ENCODE measurements at regions not wholly inside any gene's neighbourhood (a gene's known extent, or its start where the extent isn't known, plus 50 kb on each side); places are given as distances from the start of the nearest gene placed in this dataset.
"Not testable (repeated sequence)": the region's sequence is repeated elsewhere in the genome, so short reads cannot be mapped to it uniquely, and the experiment has no call there.

DNA sequence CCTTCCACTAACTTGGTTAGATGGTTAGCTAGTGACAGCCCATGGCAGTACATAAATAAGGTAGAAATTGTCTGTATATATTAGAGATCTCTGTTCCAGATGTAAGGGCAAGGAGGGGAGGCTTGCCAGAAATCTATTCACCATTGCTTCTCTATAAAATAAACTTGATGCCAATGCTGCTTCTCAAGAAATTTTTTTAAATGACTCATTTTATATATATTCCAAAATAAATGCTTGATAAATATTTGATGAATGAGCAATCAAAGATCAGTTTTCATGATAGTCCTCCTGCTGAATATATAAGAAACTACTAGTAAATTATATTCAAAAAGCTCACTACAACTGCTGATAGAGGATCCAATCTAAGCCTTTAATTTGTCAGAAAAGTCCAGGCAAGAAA lies 710.6 kb upstream of the CCDC179 start:
- DNase-seq = no peak

DNA sequence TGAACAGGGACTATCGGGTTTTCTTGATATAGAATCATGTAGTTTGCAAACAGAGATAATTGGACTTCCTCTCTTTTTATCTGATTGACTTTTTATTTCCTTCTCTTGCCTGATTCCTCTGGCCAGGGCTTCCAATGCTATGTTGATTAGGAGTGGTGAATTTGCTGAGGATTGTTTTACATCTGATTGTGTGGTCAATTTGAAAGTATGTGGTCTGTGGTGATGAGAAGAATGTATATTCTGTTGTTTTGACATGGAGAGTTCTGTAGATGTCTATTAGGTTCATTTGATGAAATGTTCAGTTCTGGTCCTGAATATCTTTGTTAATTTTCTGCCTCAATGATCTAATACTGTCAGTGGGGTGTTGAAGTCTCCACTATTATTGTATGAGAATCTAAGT lies 713.2 kb upstream of the CCDC179 start:
- no peak for DNase-seq

DNA sequence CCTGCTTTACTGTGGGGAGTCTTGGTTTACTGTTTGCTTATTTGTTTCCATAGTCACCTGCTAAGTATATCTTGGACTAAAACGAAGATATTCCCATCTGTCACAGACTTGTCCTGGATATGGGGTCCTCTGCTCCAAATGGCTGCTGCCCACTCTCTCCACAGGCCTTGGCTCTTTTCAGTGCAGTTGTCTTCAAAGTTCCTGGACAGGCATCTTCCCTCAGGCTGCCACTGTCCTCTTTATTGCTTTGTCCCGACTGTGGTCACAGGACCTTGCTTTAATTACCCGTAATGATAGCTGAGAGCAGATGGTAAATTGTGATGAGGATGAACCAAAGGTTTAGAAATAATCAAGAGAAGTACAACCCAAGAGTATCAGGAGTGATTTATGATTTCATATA lies 713.9 kb upstream of the CCDC179 start:
- DNase-seq = no peak

DNA sequence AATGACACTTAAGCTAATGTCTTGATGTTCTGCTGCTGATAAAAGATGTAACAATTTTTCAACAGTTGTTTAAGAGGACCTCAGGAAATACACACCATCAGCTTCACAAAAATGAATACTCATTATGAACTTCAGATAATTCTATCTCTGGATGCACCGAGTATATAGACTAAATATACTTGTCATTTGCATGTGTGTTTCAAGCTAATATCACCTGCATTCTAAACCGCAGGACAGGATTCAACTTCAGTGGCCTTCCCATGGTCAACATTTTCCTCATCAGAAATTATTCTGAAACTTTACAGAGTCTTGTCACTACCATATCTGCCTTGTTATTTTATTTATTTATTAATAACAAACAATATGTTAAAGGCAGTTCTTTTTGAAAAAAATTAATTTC lies 717.0 kb upstream of the CCDC179 start:
- DNase-seq = no peak

DNA sequence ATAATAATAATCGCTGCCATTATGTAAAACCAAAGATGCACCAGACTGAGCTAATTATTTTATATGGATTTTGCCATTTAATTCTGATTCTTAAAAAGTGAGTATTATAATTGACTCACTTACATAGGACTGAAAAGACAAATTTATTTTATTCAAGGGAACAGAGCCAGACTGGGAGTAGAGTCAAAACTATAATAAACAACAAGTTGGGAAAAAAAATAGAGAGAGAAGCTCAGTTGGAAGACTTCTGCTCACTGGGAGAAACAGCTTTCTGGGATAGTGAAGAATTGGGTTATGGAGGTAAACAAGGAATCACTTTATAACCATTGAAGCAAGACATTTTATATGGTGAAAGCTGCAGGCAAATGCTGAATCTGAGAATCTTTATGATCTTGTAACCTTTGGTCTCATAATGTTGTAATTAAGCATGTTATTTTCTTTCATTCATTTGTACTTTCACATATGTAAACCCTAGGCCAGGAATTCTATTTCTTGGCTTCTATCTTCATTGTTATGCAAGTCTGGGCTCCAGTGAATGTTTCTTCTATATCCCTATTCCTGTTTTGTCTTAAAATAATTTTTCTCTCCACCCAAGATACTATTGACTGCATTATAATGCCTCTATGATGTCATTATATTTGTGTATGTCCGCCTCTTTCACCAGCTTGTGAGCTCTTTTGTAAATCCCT lies 725.3 kb upstream of the CCDC179 start:
- DNase-seq = no peak

DNA sequence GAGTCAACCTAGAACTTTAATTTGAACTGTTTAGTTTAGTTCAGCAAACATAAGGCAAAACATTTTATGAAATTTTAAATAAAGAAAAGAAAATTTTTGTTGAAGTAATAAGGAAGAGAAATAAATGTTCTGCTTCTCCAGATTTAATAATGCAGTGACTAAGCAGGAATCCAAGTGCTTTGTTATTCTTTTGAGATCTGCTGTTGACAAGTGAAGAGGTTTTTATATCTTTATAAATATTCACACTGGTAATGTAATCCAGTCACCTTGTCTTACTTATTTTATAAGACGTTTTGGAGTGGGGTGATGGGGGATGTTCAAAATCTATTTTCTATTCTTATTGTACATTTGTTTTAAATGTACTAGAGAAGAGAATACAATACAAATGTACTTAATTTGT lies 725.9 kb upstream of the CCDC179 start:
- DNase-seq = no peak

DNA sequence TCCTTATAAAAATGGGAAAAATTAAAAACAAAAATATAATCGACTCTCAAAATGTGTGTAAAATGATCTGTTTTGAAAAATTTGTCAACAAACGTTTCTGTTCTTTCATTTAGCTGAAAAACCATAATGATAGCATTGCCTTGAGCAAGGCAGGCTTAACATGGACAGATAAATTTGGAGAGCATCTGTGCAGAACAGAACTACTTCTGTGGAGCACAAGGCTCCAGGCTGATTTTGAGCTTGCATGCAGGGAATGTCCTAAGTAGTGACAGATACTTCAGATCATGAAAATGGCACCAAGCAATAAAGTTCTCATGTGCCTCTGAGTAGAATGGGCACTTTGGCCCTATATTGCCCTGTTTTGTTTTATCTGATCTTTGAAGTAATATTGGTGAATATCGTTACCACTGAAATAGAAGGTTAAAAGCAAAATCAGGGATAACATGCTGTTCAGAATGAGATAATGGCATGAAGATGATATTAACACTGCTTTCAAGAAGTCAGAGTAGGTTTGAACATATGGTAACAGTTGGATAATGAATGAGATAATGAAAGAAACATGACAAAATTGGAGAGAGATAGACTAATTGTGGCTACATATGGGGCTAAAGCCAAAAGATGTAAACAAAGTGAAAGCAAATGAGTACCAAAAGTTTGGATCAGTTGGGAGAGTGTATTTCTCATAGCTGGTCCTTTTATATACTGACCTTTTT lies 730.5 kb upstream of the CCDC179 start:
- no peak for DNase-seq

DNA sequence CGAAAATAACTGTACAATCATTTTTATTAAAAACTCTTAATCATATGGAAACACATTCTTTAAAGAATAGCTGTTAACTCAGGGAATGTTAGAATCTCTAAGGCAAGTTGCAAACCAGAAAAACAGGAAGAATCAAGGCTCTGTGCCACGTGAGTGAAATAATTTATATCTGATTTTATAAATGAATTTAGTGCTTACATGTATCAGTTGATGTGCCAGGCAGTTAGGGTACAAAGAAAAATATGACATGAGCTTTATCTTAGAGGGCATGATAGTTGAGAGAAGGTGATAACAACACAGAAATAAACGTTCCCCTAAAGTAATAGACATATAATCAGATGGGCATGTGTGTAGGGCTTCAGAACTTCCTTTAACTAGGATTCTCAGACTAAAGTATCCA lies 734.5 kb upstream of the CCDC179 start:
- DNase-seq = no peak

DNA sequence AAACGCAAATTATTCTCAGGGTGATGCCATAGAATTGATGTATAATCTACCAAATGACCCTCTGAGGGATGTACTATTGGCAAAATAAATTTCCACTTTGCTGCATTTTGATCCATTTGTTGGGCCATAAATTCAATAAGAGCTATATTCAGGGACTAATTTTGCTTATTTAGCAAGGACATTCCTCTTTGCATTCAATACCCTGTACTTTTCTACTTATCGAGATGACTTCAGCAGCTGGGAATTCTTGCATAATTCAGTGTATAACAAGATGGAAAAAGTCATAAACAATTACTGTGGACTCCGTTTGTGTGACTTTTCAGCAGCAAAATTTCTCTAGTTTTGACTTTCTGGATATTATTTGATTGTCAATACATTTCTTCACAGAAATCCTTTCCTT lies 744.7 kb upstream of the CCDC179 start:
- DNase-seq = no peak

DNA sequence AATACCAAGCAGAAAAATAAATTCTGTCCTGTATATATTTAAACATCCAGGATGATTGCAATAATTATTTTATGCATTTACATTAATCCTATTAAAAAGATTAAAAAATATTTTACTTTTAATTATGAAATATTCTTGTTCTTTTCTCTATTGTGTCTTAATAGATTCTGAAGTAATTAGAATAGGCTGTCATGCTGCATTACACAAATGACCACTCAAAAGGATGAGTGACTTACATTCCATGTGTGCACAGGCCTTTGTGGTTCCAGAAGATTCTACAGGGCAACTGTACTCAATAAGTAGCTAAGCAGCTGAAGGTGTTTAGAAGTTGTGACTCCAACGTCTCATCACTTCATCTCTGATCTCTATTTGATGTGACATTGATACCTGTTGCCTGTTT lies 745.9 kb upstream of the CCDC179 start:
- DNase-seq = no peak

DNA sequence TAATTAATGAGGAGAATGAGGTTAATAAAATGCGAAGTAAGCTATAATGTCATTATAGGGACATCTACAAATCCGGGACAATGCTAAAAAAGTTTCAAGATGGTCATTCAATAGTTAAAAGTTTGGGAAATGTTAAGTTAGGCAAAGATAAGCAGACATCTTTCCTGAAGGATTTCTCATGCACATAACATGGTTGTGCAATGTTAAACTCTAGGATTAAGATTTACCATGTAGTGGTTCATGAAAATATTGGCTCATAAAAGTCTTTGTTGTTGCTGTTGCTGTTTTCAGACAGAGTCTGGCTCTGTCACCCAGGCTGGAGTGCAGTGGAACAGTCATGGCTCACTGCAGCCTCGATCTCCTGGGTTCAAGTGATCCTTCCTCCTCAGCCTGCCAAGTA lies 751.5 kb upstream of the CCDC179 start:
- no peak for DNase-seq

DNA sequence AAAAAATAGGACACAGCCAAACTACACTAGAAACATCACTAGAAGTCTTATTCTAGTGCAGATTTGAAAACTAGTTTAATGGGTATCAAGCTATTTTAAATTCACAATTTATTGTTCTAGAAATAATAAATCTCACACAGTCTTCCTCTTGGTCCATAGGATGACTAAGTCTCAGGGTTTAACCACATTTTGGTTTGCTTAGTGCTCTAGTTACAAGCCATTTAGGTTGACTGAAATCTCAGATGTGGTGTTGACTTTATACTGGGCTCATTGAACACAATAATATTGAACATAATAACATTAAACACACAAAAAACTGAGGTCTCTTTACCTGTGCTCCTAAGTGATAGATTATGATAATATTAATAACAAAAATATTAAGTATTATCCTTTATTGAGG lies 760.3 kb upstream of the CCDC179 start:
- no peak for DNase-seq

DNA sequence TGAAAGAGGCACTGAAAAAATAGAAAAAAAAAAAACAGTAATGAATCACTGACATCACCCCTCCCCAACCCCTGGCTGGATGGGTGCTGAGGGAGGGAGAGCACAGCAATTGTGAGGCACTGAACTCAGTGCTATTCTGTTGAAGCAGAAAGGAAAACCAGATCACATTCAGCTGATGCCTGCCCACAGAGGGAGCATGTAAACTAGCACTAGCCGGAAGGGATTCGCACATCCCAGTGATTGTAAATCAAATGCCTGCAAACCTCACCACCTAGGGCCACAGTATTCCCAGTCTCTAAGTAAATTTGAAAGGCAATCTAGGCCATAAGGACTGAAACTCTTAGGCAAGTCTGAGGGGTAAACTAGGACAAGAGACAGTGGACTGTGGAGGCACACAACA lies 772.0 kb upstream of the CCDC179 start:
- DNase-seq = no peak

DNA sequence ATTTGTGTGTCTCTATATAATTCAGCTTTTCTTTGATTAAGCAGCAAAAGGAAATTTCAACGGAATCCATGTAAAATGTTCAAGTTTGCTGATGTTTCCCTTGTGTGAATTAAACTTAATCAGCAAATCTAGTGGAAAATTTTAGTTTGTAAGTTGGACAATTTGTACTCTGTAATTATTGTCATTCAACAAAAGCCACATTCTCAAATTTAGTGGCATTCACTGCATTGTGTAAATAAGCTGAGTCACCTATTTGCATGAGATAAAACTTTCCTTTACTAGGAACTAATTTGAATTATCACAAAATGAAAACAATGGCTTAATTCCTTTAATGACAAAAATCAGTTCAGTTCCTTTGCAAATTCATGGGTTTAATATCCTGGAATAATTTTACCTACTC lies 784.2 kb upstream of the CCDC179 start:
- no peak for DNase-seq

DNA sequence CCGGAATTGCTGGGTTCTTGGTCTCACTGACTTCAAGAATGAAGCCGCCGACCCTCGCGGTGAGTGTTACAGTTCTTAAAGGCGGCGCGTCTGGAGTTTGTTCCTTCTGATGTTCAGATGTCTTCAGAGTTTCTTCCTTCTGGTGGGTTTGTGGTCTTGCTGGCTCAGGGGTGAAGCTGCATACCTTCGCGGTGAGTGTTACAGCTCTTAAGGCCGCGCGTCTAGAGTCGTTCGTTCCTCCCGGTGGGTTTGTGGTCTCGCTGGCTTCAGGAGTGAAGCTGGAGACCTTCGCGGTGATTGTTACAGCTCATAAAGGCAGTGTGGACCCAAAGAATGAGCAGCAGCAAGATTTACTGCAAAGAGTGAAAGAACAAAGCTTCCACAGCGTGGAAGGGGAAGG lies 792.1 kb upstream of the CCDC179 start:
- DNase-seq = not testable (repeated sequence)

DNA sequence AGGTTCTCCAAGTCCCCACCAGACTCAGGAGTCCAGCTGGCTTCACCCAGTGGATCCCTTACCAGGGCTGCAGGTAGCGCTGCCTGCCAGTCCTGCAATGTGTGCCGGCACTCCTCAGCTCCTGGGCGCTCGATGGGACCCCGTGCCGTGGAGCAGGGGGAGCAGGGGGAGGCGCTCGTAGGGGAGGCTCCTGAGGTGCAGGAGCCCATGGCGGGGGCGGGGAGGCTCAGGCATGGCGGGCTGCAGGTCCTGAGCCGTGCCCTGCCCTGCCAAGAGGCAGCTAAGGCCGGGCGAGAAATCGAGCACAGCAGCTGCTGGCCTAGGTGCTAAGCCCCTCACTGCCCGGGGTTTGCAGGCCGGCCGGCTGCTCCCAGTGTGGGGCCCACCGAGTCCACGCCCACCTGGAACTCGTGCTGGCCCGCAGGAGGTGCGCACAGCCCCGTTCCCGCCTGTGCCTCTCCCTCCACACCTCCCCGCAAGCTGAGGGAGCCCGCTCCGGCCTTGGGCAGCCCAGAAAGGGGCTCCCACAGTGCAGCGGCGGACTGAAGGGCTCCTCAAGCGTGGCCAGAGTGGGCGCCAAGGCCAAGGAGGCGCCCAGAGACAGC lies 792.9 kb upstream of the CCDC179 start:
- no peak for DNase-seq

DNA sequence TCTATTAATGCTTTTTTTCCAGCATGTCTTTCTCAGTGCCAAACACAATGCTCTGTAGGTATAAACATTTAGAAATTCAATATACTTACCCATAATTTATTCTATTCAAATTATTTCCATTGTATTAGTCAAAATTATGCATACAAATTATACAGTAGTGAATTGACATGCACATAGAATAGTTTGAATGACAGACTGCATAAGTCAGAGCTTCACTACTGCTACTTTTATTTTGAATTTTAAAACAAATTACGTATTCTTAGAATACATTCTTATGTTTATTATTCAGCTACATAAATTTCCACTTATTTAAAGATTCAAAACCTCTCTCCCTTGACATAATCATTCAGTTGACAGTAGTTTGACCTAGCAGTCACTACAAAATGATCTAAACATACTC lies 808.0 kb upstream of the CCDC179 start:
- DNase-seq = no peak

DNA sequence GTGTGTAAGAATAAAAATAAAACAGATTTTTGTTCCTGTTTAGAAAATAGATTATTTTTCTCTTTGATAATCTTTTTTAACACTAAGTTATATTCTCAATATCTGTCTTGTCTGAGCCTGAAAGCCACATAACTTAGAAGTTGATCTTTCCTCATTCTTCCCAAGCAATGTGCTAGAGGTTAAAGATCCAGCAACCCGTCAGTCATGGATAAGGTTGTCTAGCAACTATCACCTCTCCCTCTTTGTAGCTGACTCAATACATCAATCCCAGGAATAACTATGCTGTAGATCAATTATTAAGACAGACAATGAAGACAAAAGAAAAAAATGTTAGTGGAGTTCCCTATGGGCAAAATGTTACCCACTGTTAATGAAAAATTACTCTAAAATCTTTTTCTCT lies 813.1 kb upstream of the CCDC179 start:
- DNase-seq = no peak

DNA sequence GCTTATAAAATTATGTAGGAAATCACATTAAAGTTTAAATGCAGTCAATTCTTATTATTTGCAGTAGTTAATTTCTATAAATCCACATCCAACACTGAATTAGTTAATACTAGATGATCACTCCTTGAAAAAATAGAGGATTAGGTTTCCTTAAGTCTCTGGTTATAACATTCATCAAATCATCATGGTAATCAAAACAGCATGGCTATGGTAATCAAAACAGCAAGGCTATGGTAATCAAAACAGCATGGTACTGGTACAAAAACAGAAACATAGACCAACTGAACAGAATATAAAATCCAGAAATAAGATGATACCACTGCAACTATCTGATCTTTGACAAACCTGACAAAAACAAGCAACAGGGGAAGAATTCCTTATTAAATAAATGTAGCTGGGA lies 814.6 kb upstream of the CCDC179 start:
- no peak for DNase-seq

DNA sequence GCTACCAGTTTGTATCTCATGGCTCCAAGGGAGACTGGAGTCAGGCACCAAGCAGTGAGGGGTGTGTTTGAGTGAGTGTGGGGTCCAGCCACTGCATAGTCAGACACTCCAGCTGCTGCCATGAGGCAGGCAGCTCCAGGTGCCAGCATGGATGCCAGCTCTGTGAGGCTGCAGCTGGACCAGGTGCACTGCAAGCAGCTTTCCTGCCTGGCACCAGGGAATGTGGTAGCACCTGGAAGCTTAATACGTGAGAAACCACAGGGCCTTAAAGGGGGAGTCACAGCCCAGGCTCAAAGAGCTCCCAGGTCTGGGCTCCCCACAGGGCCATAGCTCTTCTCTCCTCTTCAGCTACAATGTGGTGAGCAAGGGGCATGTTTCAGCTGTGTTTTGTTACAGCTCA lies 817.8 kb upstream of the LUZP2 start:
- DNase-seq = no peak

DNA sequence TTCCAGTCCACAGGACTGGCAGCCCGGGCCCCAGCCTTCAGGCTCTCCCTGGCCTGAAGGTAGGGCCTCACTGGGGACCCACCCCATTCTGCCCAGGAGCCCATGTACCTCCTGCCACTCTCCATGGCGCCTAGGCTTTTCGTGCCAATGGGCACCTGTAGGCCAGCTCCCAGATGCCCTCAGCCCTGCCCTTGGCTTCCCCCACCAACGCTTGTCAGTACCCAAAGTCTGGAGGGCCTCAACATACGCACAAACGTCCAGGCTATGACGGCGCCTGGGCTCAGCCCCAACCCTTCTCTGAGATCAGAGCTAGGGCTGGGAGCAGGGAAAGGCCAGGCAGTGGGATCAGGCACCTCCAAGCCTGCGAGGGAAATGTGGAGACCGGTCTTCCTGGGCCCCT lies 816.9 kb upstream of the LUZP2 start:
- DNase-seq = no peak

DNA sequence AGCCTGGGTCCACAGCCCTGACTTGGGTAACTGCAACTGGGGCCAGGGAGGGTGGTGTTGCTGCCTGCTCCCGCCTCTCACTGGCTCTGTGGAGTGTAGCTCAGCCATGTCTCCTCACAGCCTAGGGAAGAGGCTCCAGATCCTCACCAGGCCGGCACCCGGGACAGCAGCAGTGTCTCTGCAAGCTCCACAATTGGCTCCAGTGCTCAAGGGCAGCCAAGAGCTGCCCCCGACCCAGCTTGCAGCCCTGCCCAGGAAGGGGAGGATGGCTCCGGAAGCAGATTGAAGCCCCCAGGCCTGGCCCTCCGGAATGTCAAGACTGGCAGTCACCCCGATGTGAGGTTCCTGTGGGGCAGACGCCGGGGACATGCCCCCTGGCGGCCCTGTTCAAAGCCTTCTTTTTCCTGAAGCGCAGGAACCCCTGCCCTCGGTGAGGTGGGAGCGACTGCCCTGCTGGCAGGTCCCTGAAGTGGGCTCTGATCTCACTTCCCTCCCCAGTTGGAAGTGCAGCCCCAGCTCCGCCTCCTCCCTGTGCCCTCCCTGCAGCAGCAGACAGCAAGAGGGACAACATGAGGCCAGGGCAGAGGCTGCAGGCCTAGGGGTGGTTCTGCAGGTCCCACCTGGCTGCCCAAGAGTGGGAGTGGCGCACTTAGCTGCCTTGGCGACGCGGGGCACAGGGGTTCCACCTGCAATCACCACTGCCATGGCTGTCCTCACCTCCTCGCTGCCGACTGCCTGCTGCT lies 816.2 kb upstream of the LUZP2 start:
- DNase-seq = no peak

DNA sequence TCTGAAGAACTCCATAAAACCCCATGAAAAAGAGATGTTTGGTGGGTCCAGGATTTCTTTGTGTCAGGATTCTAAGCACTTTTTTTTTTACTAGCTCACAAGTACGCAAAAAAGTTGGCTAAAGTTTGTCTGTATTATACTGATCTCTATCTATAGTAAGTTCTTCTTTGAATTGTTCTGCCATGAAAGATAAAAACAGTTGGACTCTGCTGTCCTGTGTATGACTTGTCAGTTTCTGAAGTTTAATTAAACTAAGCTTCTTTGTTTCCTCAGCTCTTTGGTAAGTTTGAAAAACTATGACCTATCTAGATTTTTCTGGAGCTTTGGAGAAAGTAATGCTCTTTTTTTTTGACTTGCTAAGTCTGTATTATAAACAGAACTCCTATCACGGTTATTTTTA lies 812.2 kb upstream of the LUZP2 start:
- no peak for DNase-seq

DNA sequence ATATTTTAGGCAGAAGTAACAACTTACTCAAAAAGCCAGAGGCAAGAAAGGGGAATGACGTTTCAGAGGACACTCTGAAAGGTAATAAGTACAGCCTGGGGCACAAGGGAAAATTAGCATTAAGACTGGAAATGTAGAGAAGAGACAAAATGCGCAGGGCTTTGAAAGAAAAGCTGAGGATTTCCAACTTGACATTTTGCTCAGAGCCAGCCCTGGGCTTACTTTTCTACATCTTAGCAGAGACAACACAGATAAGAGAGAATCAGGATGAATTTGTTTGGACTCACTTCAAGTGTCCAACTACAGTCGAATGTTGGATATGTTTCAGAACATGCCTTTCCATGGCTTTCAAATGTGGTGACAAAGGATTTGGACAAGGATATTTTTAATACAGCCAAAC lies 808.9 kb upstream of the LUZP2 start:
- no peak for DNase-seq
